ENCODE measurements at regions not wholly inside any gene's neighbourhood (a gene's known extent, or its start where the extent isn't known, plus 50 kb on each side); places are given as distances from the start of the nearest gene placed in this dataset.

DNA sequence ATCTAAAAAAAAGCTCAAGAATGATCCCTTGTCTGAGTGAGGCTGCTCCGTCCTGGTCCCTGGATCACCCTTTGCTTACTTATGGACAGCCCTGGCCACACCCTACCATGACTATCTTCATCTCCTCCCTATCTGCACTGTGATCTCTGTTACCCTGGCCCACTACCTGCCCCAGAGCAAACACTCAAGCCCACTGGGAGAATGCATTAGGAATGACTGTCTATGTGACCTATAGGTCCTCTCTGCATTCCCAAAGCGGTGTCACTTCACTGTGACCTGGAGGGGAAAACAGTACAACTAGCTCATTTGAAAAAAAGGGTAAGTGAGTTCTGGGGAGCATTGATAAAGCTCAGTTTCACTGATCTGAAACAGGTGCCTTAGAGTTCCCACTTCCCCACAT is 86.4 kb upstream of the FOXP4 start:
- Mint-ChIP-seq H3K4me1 (peaks cover 36 to 38% of the 10 kb centered on the region in 2 experiments), H3K27me3 (ENCODE audit: low read depth) (peaks cover 79% of the 10 kb centered on the region), H3K4me3 (no peak overlapping the region), H3K9me3 (no peaks in the 10 kb centered on the region), H3K27ac (no peak overlapping the region), H3K36me3 (ENCODE audit: insufficient read depth in 1 of 3, low read depth in 3 of 3) (no peaks in the 10 kb centered on the region; a peak in 1 of 7 replicates)
- no peaks in the 10 kb centered on the region for H3K9me3 ChIP-seq (ENCODE audit: control insufficient read depth, low read depth, low read length)
- no peak overlapping the region for H3K18ac ChIP-seq (ENCODE audit: insufficient read length, low read depth, low read length)
- no peak overlapping the region for H4K8ac ChIP-seq (replicated peaks; ENCODE audit: insufficient read length, low read depth, low read length)
- no peak overlapping the region for H4K91ac ChIP-seq (ENCODE audit: insufficient read length, low read depth, low read length)
- H3K4me1 ChIP-seq (ENCODE audit: insufficient read depth, low read length), result peaks cover 10% of the 10 kb centered on the region; the same call in 1 of the 2 replicates
- no peaks in the 10 kb centered on the region for H4K20me1 ChIP-seq (ENCODE audit: control insufficient read depth, insufficient read depth, insufficient read length)
- peaks cover 14% of the 10 kb centered on the region; the same call in 1 of the 2 replicates for H3K27me3 ChIP-seq (ENCODE audit: insufficient read depth, low read length)
- WGBS (ENCODE audit: extremely low coverage, insufficient read length, low lambda C conversion rate), result no CpG with 5 or more reads among the region's 2 CpGs
- H2AFZ ChIP-seq (ENCODE audit: low read length), result no peak overlapping the region
- TF ChIP-seq, protein P1, sequence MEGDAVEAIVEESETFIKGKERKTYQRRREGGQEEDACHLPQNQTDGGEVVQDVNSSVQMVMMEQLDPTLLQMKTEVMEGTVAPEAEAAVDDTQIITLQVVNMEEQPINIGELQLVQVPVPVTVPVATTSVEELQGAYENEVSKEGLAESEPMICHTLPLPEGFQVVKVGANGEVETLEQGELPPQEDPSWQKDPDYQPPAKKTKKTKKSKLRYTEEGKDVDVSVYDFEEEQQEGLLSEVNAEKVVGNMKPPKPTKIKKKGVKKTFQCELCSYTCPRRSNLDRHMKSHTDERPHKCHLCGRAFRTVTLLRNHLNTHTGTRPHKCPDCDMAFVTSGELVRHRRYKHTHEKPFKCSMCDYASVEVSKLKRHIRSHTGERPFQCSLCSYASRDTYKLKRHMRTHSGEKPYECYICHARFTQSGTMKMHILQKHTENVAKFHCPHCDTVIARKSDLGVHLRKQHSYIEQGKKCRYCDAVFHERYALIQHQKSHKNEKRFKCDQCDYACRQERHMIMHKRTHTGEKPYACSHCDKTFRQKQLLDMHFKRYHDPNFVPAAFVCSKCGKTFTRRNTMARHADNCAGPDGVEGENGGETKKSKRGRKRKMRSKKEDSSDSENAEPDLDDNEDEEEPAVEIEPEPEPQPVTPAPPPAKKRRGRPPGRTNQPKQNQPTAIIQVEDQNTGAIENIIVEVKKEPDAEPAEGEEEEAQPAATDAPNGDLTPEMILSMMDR (conservative IDR thresholded peaks at IDR 0.05), result no peak
- H3K27ac ChIP-seq (ENCODE audit: insufficient read length, low read depth, low read length), result no peak overlapping the region
- no peaks in the 10 kb centered on the region for H3K79me2 ChIP-seq (ENCODE audit: insufficient read depth, low read length)
- no peak overlapping the region for H2BK20ac ChIP-seq (ENCODE audit: low read depth, low read length, poor library complexity, severe bottlenecking)
- H2BK5ac ChIP-seq (ENCODE audit: insufficient read length, low read length), result no peak overlapping the region
- H3K79me1 ChIP-seq (ENCODE audit: insufficient read depth, low read depth, low read length, poor library complexity, severe bottlenecking), result no peaks in the 10 kb centered on the region
- H3T11ph ChIP-seq (ENCODE audit: low read length), result no peak overlapping the region
- H3K4me2 ChIP-seq (ENCODE audit: insufficient read depth, insufficient read length, low read length), result no peak overlapping the region
- H3K56ac ChIP-seq (ENCODE audit: insufficient read length, low read depth, low read length), result no peak overlapping the region
- H4K5ac ChIP-seq (ENCODE audit: insufficient read length, low read depth, low read length), result no peak overlapping the region
- H3K14ac ChIP-seq (ENCODE audit: insufficient read depth, low read length), result no peak overlapping the region
- H3K23ac ChIP-seq (ENCODE audit: insufficient read length, low read depth, low read length), result no peak overlapping the region
- no peak overlapping the region for H3K4ac ChIP-seq (ENCODE audit: low read depth, low read length)
- no peak overlapping the region for H2AK5ac ChIP-seq (ENCODE audit: insufficient read length, low read length)
- no peak overlapping the region for H2BK12ac ChIP-seq (ENCODE audit: insufficient read length, low read depth, low read length)
- no peak overlapping the region for H3K9ac ChIP-seq (ENCODE audit: extremely low read depth, insufficient read length, low read length)
- H3K23me2 ChIP-seq (ENCODE audit: insufficient read length, low read depth, low read length, poor library complexity, severe bottlenecking), result no peaks in the 10 kb centered on the region
- DNase-seq, result no peak
- H2BK120ac ChIP-seq (ENCODE audit: low read depth, low read length, poor library complexity, severe bottlenecking), result no peak overlapping the region
- no peak overlapping the region for H2BK15ac ChIP-seq (ENCODE audit: low read depth, low read length)
